SK-N-SH (cell line): ENCODE measurements at regions not wholly inside any gene's neighbourhood (a gene's known extent, or its start where the extent isn't known, plus 50 kb on each side); places are given as distances from the start of the nearest gene placed in this dataset.

Experiments
- CTCF ChIA-PET: fragments of 300-600, 350-600 bp; formaldehyde crosslinking; extraction: SDS; loops from one replicate; lab custom pipeline; 2021; lab: Yijun Ruan, JAX
- POLR2A ChIA-PET: fragments of 350-600 bp; sonication (Branson Sonifier 250); formaldehyde crosslinking; extraction: SDS; loops from one replicate; lab custom pipeline; 2020; ENCODE audit warnings: antibody characterized with exemption, inconsistent platforms; lab: Yijun Ruan, JAX
- DNase-seq: peaks from one replicate; pipeline ENCODE4 v3.0.0; 2012
- H2AFZ ChIP-seq: fragments of 200-600 bp; sonication (generic); 2 replicates; pipeline ENCODE4 v1.8.1; 2016; ENCODE audit warnings: antibody characterized with exemption, mild to moderate bottlenecking, low read depth
- H3F3A ChIP-seq: fragments of 200-600 bp; sonication (generic); replicated peaks from 2 replicates; pipeline ENCODE3; 2016; ENCODE audit warnings: antibody characterized with exemption, mild to moderate bottlenecking; ENCODE audit not compliant: insufficient read depth
- H3K27ac ChIP-seq, 2 experiments: fragments of 200-500 bp in 1 of 2; fragments of 200-600 bp in 1 of 2; sonication (Bioruptor generic) in 1 of 2; sonication (generic), shearing (Covaris generic) in 1 of 2; 2 replicates each; pipeline versions ENCODE4 v1.5.1 to v1.6.1; 2014 to 2016; ENCODE audit warnings: low read depth in 2 of 2, inconsistent platforms in 1 of 2, low read length in 1 of 2, mild to moderate bottlenecking in 1 of 2, mixed read lengths in 1 of 2
- H3K27me3 ChIP-seq: fragments of 200-600 bp; sonication (generic), shearing (Covaris generic); 2 replicates; pipeline ENCODE4 v1.6.1; 2016; ENCODE audit warnings: mixed run types; ENCODE audit not compliant: insufficient read depth
- H3K36me3 ChIP-seq, 2 experiments: fragments of 200-500 bp in 1 of 2; fragments of 200-600 bp in 1 of 2; sonication (Bioruptor generic) in 1 of 2; sonication (generic) in 1 of 2; replicated peaks in 1 of 2; 2 replicates each; pipeline versions ENCODE3 to v1.5.1; 2014 to 2016; ENCODE audit warnings: low read length in 1 of 2, mild to moderate bottlenecking in 1 of 2; ENCODE audit not compliant: insufficient read depth in 2 of 2, control insufficient read depth in 1 of 2
- H3K4me1 ChIP-seq, 2 experiments: fragments of 200-500 bp in 1 of 2; fragments of 200-600 bp in 1 of 2; sonication (Bioruptor generic) in 1 of 2; sonication (generic), shearing (Covaris generic) in 1 of 2; 2 replicates each; pipeline versions ENCODE4 v1.5.1 to v1.6.1; 2014 to 2016; ENCODE audit warnings: low read depth in 1 of 2, low read length in 1 of 2, mixed run types in 1 of 2; ENCODE audit not compliant: insufficient read depth in 2 of 2, control insufficient read depth in 1 of 2
- H3K4me2 ChIP-seq: fragments of 200-600 bp; sonication (generic), shearing (Covaris generic); 2 replicates; pipeline ENCODE4 v1.6.1; 2017; ENCODE audit warnings: mixed run types
- H3K4me3 ChIP-seq, 2 experiments: fragments of 200-500 bp in 1 of 2; fragments of 200-600 bp in 1 of 2; sonication (Bioruptor generic) in 1 of 2; sonication (generic), shearing (Covaris generic) in 1 of 2; 2 replicates each; pipeline versions ENCODE4 v1.5.1 to v1.8.1; 2014 to 2016; ENCODE audit warnings: low read depth in 2 of 2, inconsistent platforms in 1 of 2, low read length in 1 of 2, mild to moderate bottlenecking in 1 of 2, mixed read lengths in 1 of 2, moderate library complexity in 1 of 2
- H3K79me2 ChIP-seq: fragments of 200-600 bp; sonication (generic); 2 replicates; pipeline ENCODE4 v1.8.1; 2017; ENCODE audit warnings: mild to moderate bottlenecking; ENCODE audit not compliant: insufficient read depth
- H3K9ac ChIP-seq: fragments of 200-600 bp; sonication (generic); 2 replicates; pipeline ENCODE4 v1.6.1; 2017; ENCODE audit warnings: mixed run types
- H3K9me2 ChIP-seq: fragments of 200-600 bp; sonication (generic); 2 replicates; pipeline ENCODE4 v1.6.1; 2017; ENCODE audit warnings: mixed run types
- H3K9me3 ChIP-seq: fragments of 200-600 bp; sonication (generic); 2 replicates; pipeline ENCODE4 v1.6.1; 2017; ENCODE audit warnings: mixed run types, mild to moderate bottlenecking, moderate library complexity
- H4K20me1 ChIP-seq: fragments of 200-600 bp; sonication (generic); 2 replicates; pipeline ENCODE4 v1.6.1; 2017; ENCODE audit warnings: mild to moderate bottlenecking, mixed run types; ENCODE audit not compliant: insufficient read depth
- CHD2 ChIP-seq: fragments of 150-350 bp; IDR thresholded peaks from 2 replicates; pipeline ENCODE4 v1.6.1; 2018; ENCODE audit warnings: low read length; ENCODE audit not compliant: partially characterized antibody
- ELF1 ChIP-seq: IDR thresholded peaks from 2 replicates; pipeline ENCODE4 v1.4.0; 2012
- EP300 ChIP-seq, 2 experiments: IDR thresholded peaks; 2 replicates each; pipeline versions ENCODE4 v1.4.0 to v1.6.1; 2012; ENCODE audit warnings: borderline replicate concordance in 1 of 2, low read depth in 1 of 2, low read length in 1 of 2
- FOSL2 ChIP-seq: IDR thresholded peaks from 2 replicates; pipeline ENCODE4 v1.4.0; 2012; ENCODE audit warnings: low read depth, mild to moderate bottlenecking, moderate library complexity, borderline replicate concordance
- GATA2 ChIP-seq: sonication (generic); formaldehyde crosslinking; IDR thresholded peaks from 2 replicates; pipeline ENCODE4 v1.5.0; 2020; ENCODE audit warnings: mild to moderate bottlenecking, missing genetic modification reagents
- MEF2A ChIP-seq: IDR thresholded peaks from 2 replicates; pipeline ENCODE4 v1.4.0; 2012; ENCODE audit warnings: low read depth, borderline replicate concordance
- MXI1 ChIP-seq: IDR thresholded peaks from 2 replicates; pipeline ENCODE4 v1.6.1; 2012; ENCODE audit warnings: mild to moderate bottlenecking, low read depth, low read length, improper control_type of control experiment
- NFIC ChIP-seq: IDR thresholded peaks from 2 replicates; pipeline ENCODE4 v1.4.0; 2012; ENCODE audit warnings: borderline replicate concordance
- POLR2AphosphoS5 ChIP-seq: IDR thresholded peaks from 2 replicates; pipeline ENCODE4 v1.6.1; 2012; ENCODE audit warnings: low read depth, low read length
- RCOR1 ChIP-seq: fragments of 150-350 bp; IDR thresholded peaks from 2 replicates; pipeline ENCODE4 v1.6.1; 2017; ENCODE audit warnings: antibody characterized with exemption, low read length
- RFX5 ChIP-seq: IDR thresholded peaks from 2 replicates; pipeline ENCODE4 v1.6.1; 2012; ENCODE audit warnings: mild to moderate bottlenecking, improper control_type of control experiment, low read length
- SMC3 ChIP-seq: IDR thresholded peaks from 2 replicates; pipeline ENCODE4 v1.6.1; 2012; ENCODE audit warnings: low read depth, low read length, improper control_type of control experiment
- TCF12 ChIP-seq: IDR thresholded peaks from 2 replicates; pipeline ENCODE4 v1.4.0; 2012
- WGBS: methylation state at CpG from one replicate; pipeline ENCODE4 v1.1.6; 2017; ENCODE audit warnings: low lambda C conversion rate; 5-methylcytosine and 5-hydroxymethylcytosine counted together
- TF ChIP-seq, protein P1 (sequence below): fragments of 150-350 bp; IDR thresholded peaks from 2 replicates; pipeline ENCODE4 v1.6.1; 2017; ENCODE audit warnings: antibody characterized with exemption, low read length, low read depth, borderline replicate concordance
- TF ChIP-seq, protein P2 (sequence below): IDR thresholded peaks from 2 replicates; pipeline ENCODE4; 2012
- TF ChIP-seq, protein P3 (sequence below): IDR thresholded peaks from 2 replicates; pipeline ENCODE4 v1.4.0; 2012; ENCODE audit warnings: low read depth
- TF ChIP-seq, protein P4 (sequence below): IDR thresholded peaks from 2 replicates; pipeline ENCODE4 v1.4.0; 2012; ENCODE audit warnings: low read depth, borderline replicate concordance

DNA sequence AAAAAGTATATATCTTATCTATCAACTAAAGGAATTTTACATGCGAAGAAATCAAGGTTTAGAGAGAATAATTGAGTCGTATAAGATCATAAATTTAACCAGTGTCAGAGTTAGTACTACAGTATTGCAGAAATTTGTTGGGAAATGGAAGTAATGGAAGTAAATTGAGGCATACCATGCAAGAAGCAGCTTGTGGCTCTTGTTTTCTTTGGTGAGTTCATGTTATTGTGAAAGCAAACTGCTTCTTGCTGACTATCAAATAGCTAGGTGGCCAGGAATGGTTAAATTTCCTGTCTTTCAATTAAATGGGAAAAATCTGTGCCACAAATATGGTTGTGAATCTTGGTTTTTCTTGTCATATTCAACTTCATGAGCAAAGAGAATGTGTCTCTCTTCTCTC lies 652.7 kb downstream of the LMO4 start (continued):
- TF ChIP-seq RCOR1 = no peak
- TF ChIP-seq CHD2 = no peak
- no peak for TF ChIP-seq MEF2A
- TF ChIP-seq, protein P1, sequence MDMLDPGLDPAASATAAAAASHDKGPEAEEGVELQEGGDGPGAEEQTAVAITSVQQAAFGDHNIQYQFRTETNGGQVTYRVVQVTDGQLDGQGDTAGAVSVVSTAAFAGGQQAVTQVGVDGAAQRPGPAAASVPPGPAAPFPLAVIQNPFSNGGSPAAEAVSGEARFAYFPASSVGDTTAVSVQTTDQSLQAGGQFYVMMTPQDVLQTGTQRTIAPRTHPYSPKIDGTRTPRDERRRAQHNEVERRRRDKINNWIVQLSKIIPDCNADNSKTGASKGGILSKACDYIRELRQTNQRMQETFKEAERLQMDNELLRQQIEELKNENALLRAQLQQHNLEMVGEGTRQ = no peak
- no peak for TF ChIP-seq MXI1
- no peak for TF ChIP-seq GATA2 (CRISPR knock-in tag)
- no peak for TF ChIP-seq ELF1
- TF ChIP-seq POLR2AphosphoS5 = no peak
- TF ChIP-seq, protein P2, sequence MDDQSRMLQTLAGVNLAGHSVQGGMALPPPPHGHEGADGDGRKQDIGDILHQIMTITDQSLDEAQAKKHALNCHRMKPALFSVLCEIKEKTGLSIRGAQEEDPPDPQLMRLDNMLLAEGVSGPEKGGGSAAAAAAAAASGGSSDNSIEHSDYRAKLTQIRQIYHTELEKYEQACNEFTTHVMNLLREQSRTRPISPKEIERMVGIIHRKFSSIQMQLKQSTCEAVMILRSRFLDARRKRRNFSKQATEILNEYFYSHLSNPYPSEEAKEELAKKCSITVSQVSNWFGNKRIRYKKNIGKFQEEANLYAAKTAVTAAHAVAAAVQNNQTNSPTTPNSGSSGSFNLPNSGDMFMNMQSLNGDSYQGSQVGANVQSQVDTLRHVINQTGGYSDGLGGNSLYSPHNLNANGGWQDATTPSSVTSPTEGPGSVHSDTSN = no peak
- TF ChIP-seq, protein P3, sequence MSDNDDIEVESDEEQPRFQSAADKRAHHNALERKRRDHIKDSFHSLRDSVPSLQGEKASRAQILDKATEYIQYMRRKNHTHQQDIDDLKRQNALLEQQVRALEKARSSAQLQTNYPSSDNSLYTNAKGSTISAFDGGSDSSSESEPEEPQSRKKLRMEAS = no peak

DNA sequence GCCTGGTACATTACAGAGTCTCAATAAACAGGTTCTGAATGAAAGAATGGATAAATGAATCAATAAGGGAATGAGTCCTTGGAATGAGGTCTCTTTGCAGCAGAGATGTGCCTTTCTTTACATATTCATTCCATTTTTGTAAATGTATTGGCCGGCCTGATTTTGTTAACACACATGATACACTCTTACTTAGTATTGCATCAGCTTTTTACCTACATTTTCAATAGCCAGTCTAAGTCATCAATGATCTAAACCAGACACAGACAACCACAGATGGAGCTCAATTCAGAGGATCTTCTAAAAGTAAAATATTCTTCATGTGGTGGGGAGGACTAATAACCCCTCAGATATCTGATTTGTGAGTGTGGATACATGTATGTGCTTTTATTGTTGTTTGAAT lies 653.1 kb downstream of the LMO4 start:
- CTCF ChIA-PET = no interaction called here

More for the DNA sequence above, 653.1 kb downstream of the LMO4 start:
- no peaks in the 10 kb centered on the region for H3K9me2 ChIP-seq
- no peak overlapping the region for H3K4me2 ChIP-seq
- no peaks in the 10 kb centered on the region for H3K79me2 ChIP-seq
- H3K27me3 ChIP-seq = no peaks in the 10 kb centered on the region
- no peaks in the 10 kb centered on the region for H3F3A ChIP-seq
- H3K4me1 ChIP-seq = peaks cover 0 to 5% of the 10 kb centered on the region in 2 experiments; a peak in 1 of 4 replicates
- H3K9me3 ChIP-seq = no peaks in the 10 kb centered on the region
- H3K9ac ChIP-seq = no peak overlapping the region
- no peak overlapping the region for H3K27ac ChIP-seq
- H2AFZ ChIP-seq = no peak overlapping the region
- no peaks in the 10 kb centered on the region for H3K36me3 ChIP-seq
- no peak for DNase-seq
- POLR2A ChIA-PET = no interaction called here
- no peaks in the 10 kb centered on the region for H4K20me1 ChIP-seq
- no peak overlapping the region for H3K4me3 ChIP-seq
- TF ChIP-seq RFX5 (no peak), NFIC (no peak), SMC3 (no peak), EP300 (IDR thresholded peaks at IDR 0.05; ENCODE audit: borderline replicate concordance in 1 of 2, low read depth in 1 of 2, low read length in 1 of 2) (no peak), TCF12 (no peak), ELF1 (no peak), FOSL2 (no peak)
- TF ChIP-seq, protein P3 = no peak
- TF ChIP-seq, protein P4, sequence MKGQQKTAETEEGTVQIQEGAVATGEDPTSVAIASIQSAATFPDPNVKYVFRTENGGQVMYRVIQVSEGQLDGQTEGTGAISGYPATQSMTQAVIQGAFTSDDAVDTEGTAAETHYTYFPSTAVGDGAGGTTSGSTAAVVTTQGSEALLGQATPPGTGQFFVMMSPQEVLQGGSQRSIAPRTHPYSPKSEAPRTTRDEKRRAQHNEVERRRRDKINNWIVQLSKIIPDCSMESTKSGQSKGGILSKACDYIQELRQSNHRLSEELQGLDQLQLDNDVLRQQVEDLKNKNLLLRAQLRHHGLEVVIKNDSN = no peak
- WGBS = 72% methylated on average over 1 of the region's 1 CpG
